ENCODE measurements at regions not wholly inside any gene's neighbourhood (a gene's known extent, or its start where the extent isn't known, plus 50 kb on each side); places are given as distances from the start of the nearest gene placed in this dataset.

DNA sequence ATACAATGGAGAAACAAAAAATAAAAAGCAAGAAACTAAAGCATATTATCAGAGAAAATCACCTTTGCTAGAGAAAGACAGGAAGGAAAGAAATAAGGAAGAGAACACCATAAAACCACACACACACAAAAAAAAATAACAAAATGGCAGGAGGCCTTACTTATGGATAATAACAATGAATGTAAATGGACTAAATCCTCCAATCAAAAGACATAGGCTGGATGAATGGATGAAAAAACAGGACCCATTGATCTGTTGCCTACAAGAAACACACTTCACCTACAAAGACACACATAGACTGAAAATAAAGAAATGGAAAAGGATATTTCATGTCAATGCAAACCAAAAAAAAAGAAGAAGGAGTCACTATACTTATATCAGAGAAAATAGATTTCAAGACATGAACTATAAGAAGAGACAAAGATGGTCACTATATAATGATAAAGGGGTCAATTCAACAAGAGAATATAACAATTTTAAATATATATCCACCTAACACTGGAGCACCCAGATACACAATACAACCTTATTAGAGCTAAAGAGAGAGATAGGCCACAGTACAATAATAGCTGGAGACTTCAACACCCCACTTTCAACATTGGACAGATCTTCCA lies 693.6 kb downstream of the HACE1 start (continued):
- TF ChIP-seq, protein P1, sequence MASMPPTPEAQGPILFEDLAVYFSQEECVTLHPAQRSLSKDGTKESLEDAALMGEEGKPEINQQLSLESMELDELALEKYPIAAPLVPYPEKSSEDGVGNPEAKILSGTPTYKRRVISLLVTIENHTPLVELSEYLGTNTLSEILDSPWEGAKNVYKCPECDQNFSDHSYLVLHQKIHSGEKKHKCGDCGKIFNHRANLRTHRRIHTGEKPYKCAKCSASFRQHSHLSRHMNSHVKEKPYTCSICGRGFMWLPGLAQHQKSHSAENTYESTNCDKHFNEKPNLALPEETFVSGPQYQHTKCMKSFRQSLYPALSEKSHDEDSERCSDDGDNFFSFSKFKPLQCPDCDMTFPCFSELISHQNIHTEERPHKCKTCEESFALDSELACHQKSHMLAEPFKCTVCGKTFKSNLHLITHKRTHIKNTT (CRISPR knock-in tag; IDR thresholded peaks at IDR 0.05) = no peak
- TF ChIP-seq ZSCAN25 (CRISPR knock-in tag; IDR thresholded peaks at IDR 0.05) = no peak

DNA sequence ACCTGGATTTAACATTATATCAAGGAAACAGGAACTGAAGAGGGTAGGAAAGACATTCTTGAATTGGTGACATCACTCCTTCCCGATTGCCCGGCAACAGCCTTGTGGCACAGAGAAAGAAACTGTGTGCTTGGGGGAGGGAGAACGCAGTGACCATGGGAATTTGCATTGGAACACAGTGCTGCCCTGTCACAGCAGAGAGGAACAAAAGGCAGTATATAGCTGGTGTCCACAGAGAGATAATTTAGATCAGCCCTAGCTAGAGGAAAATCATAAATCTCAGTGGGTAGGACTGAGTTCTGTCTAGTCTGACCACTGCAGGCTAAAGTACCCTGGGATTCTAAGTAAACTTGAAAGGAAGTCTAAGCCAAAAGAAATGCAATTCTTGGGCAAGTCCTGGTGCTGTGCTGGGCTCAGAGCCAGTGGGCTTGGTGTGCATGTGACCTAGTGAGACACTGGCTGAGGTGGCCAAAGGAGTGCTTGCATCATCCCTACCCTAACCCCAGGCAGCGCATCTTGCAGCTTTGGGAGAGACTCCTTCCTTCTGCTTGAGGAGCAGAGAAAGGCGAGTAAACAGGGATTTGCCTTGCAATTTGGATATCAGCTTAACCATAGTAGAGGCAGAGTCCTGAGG lies 697.6 kb downstream of the HACE1 start:
- TF ChIP-seq HDAC6 (IDR thresholded peaks at IDR 0.05; ENCODE audit: low read depth, low read length) (no peak), HMG20B (CRISPR knock-in tag; conservative IDR thresholded peaks at IDR 0.05) (no peak), FOXA3 (CRISPR knock-in tag; IDR thresholded peaks at IDR 0.05) (no peak), PAWR (CRISPR knock-in tag; IDR thresholded peaks at IDR 0.05; ENCODE audit: borderline replicate concordance) (no peak), EZH2 (conservative IDR thresholded peaks at IDR 0.05; ENCODE audit: low read depth, low read length) (no peak), NR2F6 (IDR thresholded peaks at IDR 0.05) (no peak), NR2F6 (CRISPR knock-in tag; IDR thresholded peaks at IDR 0.05) (no peak), SRF (IDR thresholded peaks at IDR 0.05; ENCODE audit: low read depth, low read length) (no peak), ZNF33A (CRISPR knock-in tag; IDR thresholded peaks at IDR 0.05; ENCODE audit: borderline replicate concordance) (no peak), HNRNPUL1 (IDR thresholded peaks at IDR 0.05; ENCODE audit: low read depth, low read length) (no peak)
- TF ChIP-seq, protein P2, sequence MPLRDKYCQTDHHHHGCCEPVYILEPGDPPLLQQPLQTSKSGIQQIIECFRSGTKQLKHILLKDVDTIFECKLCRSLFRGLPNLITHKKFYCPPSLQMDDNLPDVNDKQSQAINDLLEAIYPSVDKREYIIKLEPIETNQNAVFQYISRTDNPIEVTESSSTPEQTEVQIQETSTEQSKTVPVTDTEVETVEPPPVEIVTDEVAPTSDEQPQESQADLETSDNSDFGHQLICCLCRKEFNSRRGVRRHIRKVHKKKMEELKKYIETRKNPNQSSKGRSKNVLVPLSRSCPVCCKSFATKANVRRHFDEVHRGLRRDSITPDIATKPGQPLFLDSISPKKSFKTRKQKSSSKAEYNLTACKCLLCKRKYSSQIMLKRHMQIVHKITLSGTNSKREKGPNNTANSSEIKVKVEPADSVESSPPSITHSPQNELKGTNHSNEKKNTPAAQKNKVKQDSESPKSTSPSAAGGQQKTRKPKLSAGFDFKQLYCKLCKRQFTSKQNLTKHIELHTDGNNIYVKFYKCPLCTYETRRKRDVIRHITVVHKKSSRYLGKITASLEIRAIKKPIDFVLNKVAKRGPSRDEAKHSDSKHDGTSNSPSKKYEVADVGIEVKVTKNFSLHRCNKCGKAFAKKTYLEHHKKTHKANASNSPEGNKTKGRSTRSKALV (CRISPR knock-in tag; IDR thresholded peaks at IDR 0.05) = no peak
- TF ChIP-seq, protein P3, sequence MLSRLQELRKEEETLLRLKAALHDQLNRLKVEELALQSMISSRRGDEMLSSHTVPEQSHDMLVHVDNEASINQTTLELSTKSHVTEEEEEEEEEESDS (CRISPR knock-in tag; IDR thresholded peaks at IDR 0.05; ENCODE audit: borderline replicate concordance) = no peak
- TF ChIP-seq, protein P4, sequence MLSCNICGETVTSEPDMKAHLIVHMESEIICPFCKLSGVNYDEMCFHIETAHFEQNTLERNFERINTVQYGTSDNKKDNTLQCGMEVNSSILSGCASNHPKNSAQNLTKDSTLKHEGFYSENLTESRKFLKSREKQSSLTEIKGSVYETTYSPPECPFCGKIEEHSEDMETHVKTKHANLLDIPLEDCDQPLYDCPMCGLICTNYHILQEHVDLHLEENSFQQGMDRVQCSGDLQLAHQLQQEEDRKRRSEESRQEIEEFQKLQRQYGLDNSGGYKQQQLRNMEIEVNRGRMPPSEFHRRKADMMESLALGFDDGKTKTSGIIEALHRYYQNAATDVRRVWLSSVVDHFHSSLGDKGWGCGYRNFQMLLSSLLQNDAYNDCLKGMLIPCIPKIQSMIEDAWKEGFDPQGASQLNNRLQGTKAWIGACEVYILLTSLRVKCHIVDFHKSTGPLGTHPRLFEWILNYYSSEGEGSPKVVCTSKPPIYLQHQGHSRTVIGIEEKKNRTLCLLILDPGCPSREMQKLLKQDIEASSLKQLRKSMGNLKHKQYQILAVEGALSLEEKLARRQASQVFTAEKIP (CRISPR knock-in tag; IDR thresholded peaks at IDR 0.05; ENCODE audit: borderline replicate concordance) = no peak
- BruUV-seq (replicated peaks) = no TSS peak
- DNase-seq (ENCODE audit: low spot score) = no peak
- H3K9ac ChIP-seq (ENCODE audit: insufficient read depth, low read depth, low read length) = no peak overlapping the region
- no peak overlapping the region for H2AFZ ChIP-seq (ENCODE audit: low read length)
- FAIRE-seq = no peak
- CTCF ChIA-PET (ENCODE audit: low intra/inter-chr PET ratio, low total read pairs) = no interaction called here
- H3K9me3 ChIP-seq (ENCODE audit: low read length) = peaks cover 31% of the 10 kb centered on the region
- intact Hi-C loops (cut with micrococcal nuclease; ENCODE audit: unreplicated experiment) = no loop called here
- WGBS (ENCODE audit: low lambda C conversion rate) = 44% methylated on average over 5 of the region's 5 CpGs
- no peaks in the 10 kb centered on the region for H4K20me1 ChIP-seq (ENCODE audit: insufficient read depth, low read length)
- H3K27ac ChIP-seq (ENCODE audit: extremely low read length, insufficient read depth, low read length) = no peak overlapping the region
- no peak for ATAC-seq
- POLR2A ChIA-PET = no interaction called here
- no peak overlapping the region for H3K4me2 ChIP-seq (ENCODE audit: low read depth, low read length)
- H3K4me3 ChIP-seq (replicated peaks in 1 of 3; ENCODE audit: insufficient read depth in 1 of 3, low read depth in 2 of 3, low read length in 3 of 3) = no peak overlapping the region
- no peaks in the 10 kb centered on the region for H3K36me3 ChIP-seq (replicated peaks in 1 of 2; ENCODE audit: control insufficient read depth in 1 of 2, insufficient read depth in 2 of 2, low read length in 2 of 2)
- no peaks in the 10 kb centered on the region for H3K27me3 ChIP-seq (ENCODE audit: control insufficient read depth in 1 of 2, insufficient read depth in 2 of 2, low read length in 2 of 2)
- in situ Hi-C loops (cut with HindIII; ENCODE audit: extremely low pct_ligation_motif_present, low pct_unique_long_range_greater_than_20kb) = no loop called here
- H3K4me1 ChIP-seq (ENCODE audit: insufficient read depth, low read length) = no peaks in the 10 kb centered on the region
- no peaks in the 10 kb centered on the region for H3K79me2 ChIP-seq (ENCODE audit: insufficient read depth, low read length)

Measured in HepG2 (cell line).